B cell (primary cell): ENCODE measurements at regions not wholly inside any gene's neighbourhood (a gene's known extent, or its start where the extent isn't known, plus 50 kb on each side); places are given as distances from the start of the nearest gene placed in this dataset.
A peak's percentile ranks its signal among the peaks of the same experiment; 100 is the strongest.

Experiments
- ATAC-seq: fragments of 200-7000 bp; cut with Tn5 transposase; one replicate; pipeline ENCODE4 v1.10.0; 2021; ENCODE audit warnings: low read depth, mild to moderate bottlenecking, moderate number of reproducible peaks, moderate library complexity
- CTCF ChIA-PET: fragments of 350-600 bp; sonication (Branson Sonifier 250); formaldehyde crosslinking; loops from one replicate; lab custom pipeline; 2021; ENCODE audit warnings: antibody characterized with exemption, inconsistent platforms; lab: Charles Lee
- POLR2A ChIA-PET: fragments of 350-600 bp; sonication (Branson Sonifier 250); formaldehyde crosslinking; loops from one replicate; lab custom pipeline; 2021; ENCODE audit warnings: antibody characterized with exemption; lab: Charles Lee
- DNase-seq: peaks from one replicate; pipeline ENCODE4 v3.0.0; 2013
- H2AFZ ChIP-seq: 2 replicates; pipeline ENCODE4 v1.6.1; 2012; ENCODE audit warnings: mild to moderate bottlenecking, low read depth, low read length; ENCODE audit not compliant: insufficient read depth, poor library complexity, severe bottlenecking
- H3K27ac ChIP-seq, 2 donors: 1 replicate in 1 of 2; 2 replicates in 1 of 2; pipeline ENCODE4 v1.5.1; 2012 to 2013; ENCODE audit warnings: low read length in 2 of 2, mild to moderate bottlenecking in 2 of 2, moderate library complexity in 1 of 2
- H3K27me3 ChIP-seq, 4 experiments: fragments of 200-600 bp in 1 of 4; sonication (generic) in 1 of 4; replicated peaks in 1 of 4; 1 replicate in 2 of 4; 2 replicates in 2 of 4; pipeline versions ENCODE4 v1.6.1 to v1.7.0; 2013 to 2016; ENCODE audit warnings: low read length in 3 of 4, mild to moderate bottlenecking in 2 of 4, mixed read lengths in 1 of 4, moderate library complexity in 1 of 4; ENCODE audit not compliant: insufficient read depth in 4 of 4, control insufficient read depth in 3 of 4; ENCODE audit errors: control extremely low read depth in 1 of 4
- H3K36me3 ChIP-seq, 2 experiments: replicated peaks in 1 of 2; 1 replicate in 1 of 2; 2 replicates in 1 of 2; pipeline versions ENCODE4 v1.6.1 to v1.7.1; 2013; ENCODE audit warnings: low read length in 1 of 2; ENCODE audit not compliant: insufficient read depth in 2 of 2, control insufficient read depth in 1 of 2; ENCODE audit errors: control extremely low read depth in 1 of 2, extremely low read depth in 1 of 2
- H3K4me1 ChIP-seq, 2 donors: fragments of 200-600 bp in 1 of 2; sonication (generic) in 1 of 2; 1 replicate in 1 of 2; 2 replicates in 1 of 2; pipeline versions ENCODE4 v1.5.1 to v1.6.1; 2013 to 2017; ENCODE audit warnings: low read length in 2 of 2; ENCODE audit not compliant: control insufficient read depth in 2 of 2, insufficient read depth in 2 of 2
- H3K4me2 ChIP-seq: replicated peaks from 2 replicates; pipeline ENCODE3; 2012; ENCODE audit warnings: mild to moderate bottlenecking, low read depth, low read length; ENCODE audit not compliant: poor library complexity, severe bottlenecking
- H3K4me3 ChIP-seq, 5 experiments: fragments of 200-600 bp in 1 of 5; sonication (generic) in 1 of 5; 1 replicate in 3 of 5; 2 replicates in 2 of 5; pipeline versions ENCODE4 v1.5.1 to v1.7.0; 2011 to 2016; ENCODE audit warnings: low read length in 4 of 5, mild to moderate bottlenecking in 4 of 5, low read depth in 2 of 5, control low read depth in 1 of 5, moderate library complexity in 1 of 5; ENCODE audit not compliant: insufficient read depth in 1 of 5; ENCODE audit errors: control extremely low read depth in 1 of 5, extremely low read depth in 1 of 5
- H3K79me2 ChIP-seq: fragments of 200-600 bp; sonication (generic); one replicate; pipeline ENCODE4 v1.6.0; 2016; ENCODE audit warnings: low read length; ENCODE audit not compliant: control insufficient read depth, insufficient read depth
- H3K9ac ChIP-seq: fragments of 200-600 bp; sonication (generic); 2 replicates; pipeline ENCODE4 v1.6.1; 2017; ENCODE audit warnings: mild to moderate bottlenecking, low read length, moderate library complexity
- H3K9me3 ChIP-seq, 3 donors: one replicate each; pipeline versions ENCODE4 v1.6.1 to v1.7.1; 2013; ENCODE audit warnings: low read length in 2 of 3; ENCODE audit not compliant: control insufficient read depth in 2 of 3, insufficient read depth in 1 of 3; ENCODE audit errors: control extremely low read depth in 1 of 3
- H4K20me1 ChIP-seq: 2 replicates; pipeline ENCODE4 v1.6.0; 2012; ENCODE audit warnings: mild to moderate bottlenecking, low read length; ENCODE audit not compliant: insufficient read depth, control insufficient read depth, poor library complexity, severe bottlenecking
- H3K27ac Mint-ChIP-seq: one replicate; pipeline ENCODE4 v1.8.0; 2021; ENCODE audit warnings: mixed read lengths
- H3K27me3 Mint-ChIP-seq: one replicate; pipeline ENCODE4 v1.8.0; 2021; ENCODE audit warnings: mixed read lengths
- H3K4me1 Mint-ChIP-seq: one replicate; pipeline ENCODE4 v1.8.0; 2021; ENCODE audit warnings: mixed read lengths
- H3K4me3 Mint-ChIP-seq: one replicate; pipeline ENCODE4 v1.8.0; 2021; ENCODE audit warnings: mixed read lengths
- H3K9me3 Mint-ChIP-seq: one replicate; pipeline ENCODE4 v1.8.0; 2022; ENCODE audit warnings: mixed read lengths; ENCODE audit not compliant: insufficient read depth
- CTCF ChIP-seq: fragments of 200-600 bp; IDR thresholded peaks from one replicate; pipeline ENCODE4 v1.8.0; 2022; ENCODE audit warnings: antibody characterized with exemption, mild to moderate bottlenecking
- EZH2 ChIP-seq: IDR thresholded peaks from 2 replicates; pipeline ENCODE4 v1.6.1; 2012; ENCODE audit warnings: borderline replicate concordance, low read depth, mild to moderate bottlenecking, moderate library complexity, low read length; ENCODE audit not compliant: insufficient read depth, poor library complexity, severe bottlenecking
- WGBS: methylation state at CpG from one replicate; pipeline ENCODE4 v1.1.5; 2013; ENCODE audit warnings: missing lambda C conversion rate; ENCODE audit not compliant: insufficient coverage; 5-methylcytosine and 5-hydroxymethylcytosine counted together
- intact Hi-C: fragments of 100-400 bp; cut with micrococcal nuclease; formaldehyde crosslinking; loops from one replicate; pipeline ENCODE4 v1.10.0; 2022

- no peak overlapping the region for H3K27ac Mint-ChIP-seq
Measured at GRCh38 chr12:62123721-62124203, 136.4 kb upstream of the USP15 start.

GRCh38 chr12:62127516-62127915 lies 132.7 kb upstream of the USP15 start:
- H3K27ac Mint-ChIP-seq: no peak overlapping the region
- ATAC-seq: no peak
- no peak overlapping the region for H3K4me3 Mint-ChIP-seq
- Histone ChIP-seq H2AFZ (no peak overlapping the region), H3K79me2 (no peaks in the 10 kb centered on the region), H3K9ac (no peak overlapping the region), H3K4me3 (no peak overlapping the region), H3K9me3 (no peaks in the 10 kb centered on the region), H3K4me2 (no peak overlapping the region), H3K27me3 (peaks cover 0 to 3% (median 0%) of the 10 kb centered on the region in 4 experiments), H3K4me1 (no peaks in the 10 kb centered on the region), H3K27ac (no peak overlapping the region), H3K36me3 (no peaks in the 10 kb centered on the region), H4K20me1 (no peaks in the 10 kb centered on the region)
- no peak for TF ChIP-seq EZH2
- no peak for TF ChIP-seq CTCF
- whole genome bisulfite sequencing: 91% methylated on average over 2 of the region's 2 CpGs
- no peaks in the 10 kb centered on the region for H3K4me1 Mint-ChIP-seq
- no peak for DNase-seq
- CTCF ChIA-PET: no interaction called here
- POLR2A ChIA-PET: no interaction called here
- no peaks in the 10 kb centered on the region for H3K9me3 Mint-ChIP-seq
- H3K27me3 Mint-ChIP-seq: peaks cover 16% of the 10 kb centered on the region
- intact Hi-C loops: loop anchor here (5.0 kb wide), 1 partner anchor 65 kb away; a partner anchor contains a TSS

More at GRCh38 chr12:62123721-62124203, 136.4 kb upstream of the USP15 start:
- Histone ChIP-seq H3K27me3 (no peaks in the 10 kb centered on the region), H3K79me2 (no peaks in the 10 kb centered on the region), H3K9ac (no peak overlapping the region), H3K4me2 (no peak overlapping the region), H3K36me3 (no peaks in the 10 kb centered on the region), H3K4me3 (no peak overlapping the region), H3K27ac (no peak overlapping the region), H2AFZ (no peak overlapping the region), H3K9me3 (no peaks in the 10 kb centered on the region), H3K4me1 (no peaks in the 10 kb centered on the region), H4K20me1 (no peaks in the 10 kb centered on the region)
- intact Hi-C loops: no loop called here
- H3K4me3 Mint-ChIP-seq: no peak overlapping the region
- DNase-seq: peak; percentile 23
- ChIA-PET POLR2A (no interaction called here), CTCF (interaction anchor here (0.7 to 1.5 kb wide), 4 partner anchors 9 to 44 kb away, joined by 3 to 7 read pairs (median 4); no protein-coding TSS in a partner anchor)
- H3K27me3 Mint-ChIP-seq: peaks cover 8% of the 10 kb centered on the region
- no peak for ATAC-seq
- H3K4me1 Mint-ChIP-seq: no peaks in the 10 kb centered on the region
- no CpG with 5 or more reads among the region's 4 CpGs for WGBS
- no peaks in the 10 kb centered on the region for H3K9me3 Mint-ChIP-seq
- peak; percentile 64 for TF ChIP-seq CTCF
- no peak for TF ChIP-seq EZH2
